SK-N-SH treated with all-trans-retinoic acid at 6 μM for 48 hours (cell line): ENCODE measurements at regions not wholly inside any gene's neighbourhood (a gene's known extent, or its start where the extent isn't known, plus 50 kb on each side); places are given as distances from the start of the nearest gene placed in this dataset.
"Not testable (repeated sequence)": the region's sequence is repeated elsewhere in the genome, so short reads cannot be mapped to it uniquely, and the experiment has no call there.

ENCODE experiments used
- ATAC-seq: fragments of 200-7000 bp; cut with Tn5 transposase; 3 replicates; pipeline ENCODE4 v1.9.1; 2020; ENCODE audit warnings: mild to moderate bottlenecking, moderate library complexity
- ARNTL ChIP-seq: fragments of 450-650 bp; formaldehyde crosslinking; IDR thresholded peaks from 2 replicates; pipeline ENCODE4 v1.5.0; 2020; ENCODE audit warnings: low read depth, mild to moderate bottlenecking, moderate library complexity, borderline replicate concordance
- BACH2 ChIP-seq: fragments of 250-450 bp; sonication (Bioruptor Pico); IDR thresholded peaks from 2 replicates; pipeline ENCODE4 v1.9.0; 2021; ENCODE audit warnings: mild to moderate bottlenecking, borderline replicate concordance
- CSDC2 ChIP-seq: fragments of 250-450 bp; sonication (Bioruptor Pico); IDR thresholded peaks from 2 replicates; pipeline ENCODE4 v1.5.0; 2020; ENCODE audit warnings: mild to moderate bottlenecking, moderate library complexity
- ESRRG ChIP-seq: fragments of 250-450 bp; sonication (Bioruptor Pico); IDR thresholded peaks from 2 replicates; pipeline ENCODE4 v1.6.1; 2021; ENCODE audit warnings: mild to moderate bottlenecking
- GLIS3 ChIP-seq: fragments of 250-450 bp; sonication (Bioruptor Pico); IDR thresholded peaks from 2 replicates; pipeline ENCODE4 v1.5.0; 2020; ENCODE audit warnings: mild to moderate bottlenecking, moderate library complexity
- ISL1 ChIP-seq: fragments of 250-450 bp; sonication (Bioruptor Pico); IDR thresholded peaks from 2 replicates; pipeline ENCODE4 v2.1.2; 2022; ENCODE audit warnings: mild to moderate bottlenecking, moderate library complexity
- OSR1 ChIP-seq: fragments of 250-450 bp; sonication (Bioruptor Pico); IDR thresholded peaks from 2 replicates; pipeline ENCODE4 v1.8.0; 2022; ENCODE audit warnings: moderate library complexity, mild to moderate bottlenecking, inconsistent platforms
- PPARA ChIP-seq: fragments of 250-450 bp; sonication (Bioruptor Pico); IDR thresholded peaks from 2 replicates; pipeline ENCODE4 v1.5.0; 2020; ENCODE audit warnings: mild to moderate bottlenecking, borderline replicate concordance
- RARB ChIP-seq: fragments of 250-450 bp; sonication (Bioruptor Pico); IDR thresholded peaks from 2 replicates; pipeline ENCODE4 v1.8.0; 2021; ENCODE audit warnings: mild to moderate bottlenecking, moderate library complexity
- SNAI2 ChIP-seq: fragments of 250-450 bp; sonication (Bioruptor Pico); IDR thresholded peaks from 2 replicates; pipeline ENCODE4 v1.5.0; 2020; ENCODE audit warnings: mild to moderate bottlenecking, moderate library complexity
- TCF4 ChIP-seq: fragments of 250-450 bp; sonication (Bioruptor Pico); IDR thresholded peaks from 2 replicates; pipeline ENCODE4 v1.8.0; 2021; ENCODE audit warnings: mild to moderate bottlenecking, moderate library complexity, borderline replicate concordance
- TOX ChIP-seq: fragments of 250-450 bp; sonication (Bioruptor Pico); IDR thresholded peaks from 2 replicates; pipeline ENCODE4 v1.8.0; 2021; ENCODE audit warnings: mild to moderate bottlenecking, moderate library complexity, borderline replicate concordance
- ZC3H10 ChIP-seq: fragments of 250-450 bp; sonication (Bioruptor Pico); IDR thresholded peaks from 2 replicates; pipeline ENCODE4 v1.5.1; 2021; ENCODE audit warnings: mild to moderate bottlenecking, moderate library complexity
- ZFP30 ChIP-seq: fragments of 450-650 bp; formaldehyde crosslinking; IDR thresholded peaks from 2 replicates; pipeline ENCODE4 v1.5.0; 2022; ENCODE audit warnings: mild to moderate bottlenecking, moderate library complexity
- ZNF565 ChIP-seq: fragments of 450-650 bp; formaldehyde crosslinking; conservative IDR thresholded peaks from 2 replicates; pipeline ENCODE4 v1.5.0; 2020; ENCODE audit warnings: low read depth, mild to moderate bottlenecking, moderate library complexity
- ZNF70 ChIP-seq: fragments of 450-650 bp; formaldehyde crosslinking; IDR thresholded peaks from 2 replicates; pipeline ENCODE4 v1.5.0; 2020; ENCODE audit warnings: mild to moderate bottlenecking, moderate library complexity
- ZNF8 ChIP-seq: fragments of 450-650 bp; formaldehyde crosslinking; IDR thresholded peaks from 2 replicates; pipeline ENCODE4 v1.5.0; 2020; ENCODE audit warnings: mild to moderate bottlenecking, moderate library complexity
- TF ChIP-seq, protein P1 (sequence below): fragments of 250-450 bp; sonication (Bioruptor Pico); IDR thresholded peaks from 2 replicates; pipeline ENCODE4 v1.5.1; 2020; ENCODE audit warnings: low read depth, mild to moderate bottlenecking, moderate library complexity
- TF ChIP-seq, protein P2 (sequence below): fragments of 250-450 bp; sonication (Bioruptor Pico); IDR thresholded peaks from 2 replicates; pipeline ENCODE4 v1.8.0; 2020; ENCODE audit warnings: mild to moderate bottlenecking, moderate library complexity, borderline replicate concordance
- TF ChIP-seq, protein P3 (sequence below): fragments of 250-450 bp; sonication (Bioruptor Pico); IDR thresholded peaks from 2 replicates; pipeline ENCODE4 v1.5.0; 2020; ENCODE audit warnings: mild to moderate bottlenecking, moderate library complexity
- TF ChIP-seq, protein P4 (sequence below): fragments of 250-450 bp; sonication (Bioruptor Pico); IDR thresholded peaks from 2 replicates; pipeline ENCODE4 v1.8.0; 2021; ENCODE audit warnings: low read depth, mild to moderate bottlenecking, moderate library complexity, borderline replicate concordance
- TF ChIP-seq, protein P5 (sequence below): fragments of 250-450 bp; sonication (Bioruptor Pico); IDR thresholded peaks from 2 replicates; pipeline ENCODE4 v1.5.1; 2021; ENCODE audit warnings: mild to moderate bottlenecking, moderate library complexity

DNA sequence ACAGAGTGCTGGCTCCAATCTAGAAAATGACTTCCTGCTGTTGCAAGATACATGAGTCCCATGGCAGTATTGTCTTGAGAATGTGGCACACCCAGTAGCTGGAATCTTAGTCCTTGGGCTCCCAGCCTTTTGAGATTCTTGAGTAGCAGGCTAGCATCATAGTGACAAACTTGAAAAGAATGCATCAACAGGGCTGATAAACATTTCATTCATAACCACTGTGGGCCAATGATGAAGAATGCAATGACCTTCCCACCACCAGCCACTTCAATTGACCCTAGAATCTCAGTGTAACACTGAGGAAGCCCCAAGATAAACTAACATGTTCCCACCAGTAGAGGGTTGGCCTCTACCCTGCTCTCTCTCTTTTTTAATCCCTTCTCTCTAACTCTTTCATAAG is 329.3 kb downstream of the GBA3 start (continued):
- TF ChIP-seq, protein P1, sequence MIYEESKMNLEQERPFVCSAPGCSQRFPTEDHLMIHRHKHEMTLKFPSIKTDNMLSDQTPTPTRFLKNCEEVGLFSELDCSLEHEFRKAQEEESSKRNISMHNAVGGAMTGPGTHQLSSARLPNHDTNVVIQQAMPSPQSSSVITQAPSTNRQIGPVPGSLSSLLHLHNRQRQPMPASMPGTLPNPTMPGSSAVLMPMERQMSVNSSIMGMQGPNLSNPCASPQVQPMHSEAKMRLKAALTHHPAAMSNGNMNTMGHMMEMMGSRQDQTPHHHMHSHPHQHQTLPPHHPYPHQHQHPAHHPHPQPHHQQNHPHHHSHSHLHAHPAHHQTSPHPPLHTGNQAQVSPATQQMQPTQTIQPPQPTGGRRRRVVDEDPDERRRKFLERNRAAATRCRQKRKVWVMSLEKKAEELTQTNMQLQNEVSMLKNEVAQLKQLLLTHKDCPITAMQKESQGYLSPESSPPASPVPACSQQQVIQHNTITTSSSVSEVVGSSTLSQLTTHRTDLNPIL: no peak
- TF ChIP-seq ZC3H10: no peak

DNA sequence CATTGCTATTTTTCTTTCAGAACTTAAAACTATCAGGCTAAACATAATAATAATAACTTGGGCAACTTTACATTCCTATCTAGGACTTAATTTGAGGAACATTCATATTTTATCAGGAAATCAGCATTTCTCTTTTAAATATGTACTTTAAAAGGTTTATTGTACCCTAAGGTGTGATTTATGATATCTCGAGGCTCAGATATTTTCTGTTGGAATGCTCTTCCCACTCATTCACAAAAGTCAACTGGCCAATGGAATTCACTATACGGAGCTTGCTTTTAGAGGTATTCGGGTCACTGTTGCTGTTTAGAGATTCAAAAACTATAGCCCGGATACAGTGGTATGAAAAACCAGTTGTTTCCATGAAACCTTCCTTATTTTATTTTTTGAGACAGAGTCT is 328.3 kb downstream of the GBA3 start:
- TF ChIP-seq, protein P2, sequence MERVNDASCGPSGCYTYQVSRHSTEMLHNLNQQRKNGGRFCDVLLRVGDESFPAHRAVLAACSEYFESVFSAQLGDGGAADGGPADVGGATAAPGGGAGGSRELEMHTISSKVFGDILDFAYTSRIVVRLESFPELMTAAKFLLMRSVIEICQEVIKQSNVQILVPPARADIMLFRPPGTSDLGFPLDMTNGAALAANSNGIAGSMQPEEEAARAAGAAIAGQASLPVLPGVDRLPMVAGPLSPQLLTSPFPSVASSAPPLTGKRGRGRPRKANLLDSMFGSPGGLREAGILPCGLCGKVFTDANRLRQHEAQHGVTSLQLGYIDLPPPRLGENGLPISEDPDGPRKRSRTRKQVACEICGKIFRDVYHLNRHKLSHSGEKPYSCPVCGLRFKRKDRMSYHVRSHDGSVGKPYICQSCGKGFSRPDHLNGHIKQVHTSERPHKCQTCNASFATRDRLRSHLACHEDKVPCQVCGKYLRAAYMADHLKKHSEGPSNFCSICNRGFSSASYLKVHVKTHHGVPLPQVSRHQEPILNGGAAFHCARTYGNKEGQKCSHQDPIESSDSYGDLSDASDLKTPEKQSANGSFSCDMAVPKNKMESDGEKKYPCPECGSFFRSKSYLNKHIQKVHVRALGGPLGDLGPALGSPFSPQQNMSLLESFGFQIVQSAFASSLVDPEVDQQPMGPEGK (CRISPR knock-in tag): no peak
- ATAC-seq: no peak

DNA sequence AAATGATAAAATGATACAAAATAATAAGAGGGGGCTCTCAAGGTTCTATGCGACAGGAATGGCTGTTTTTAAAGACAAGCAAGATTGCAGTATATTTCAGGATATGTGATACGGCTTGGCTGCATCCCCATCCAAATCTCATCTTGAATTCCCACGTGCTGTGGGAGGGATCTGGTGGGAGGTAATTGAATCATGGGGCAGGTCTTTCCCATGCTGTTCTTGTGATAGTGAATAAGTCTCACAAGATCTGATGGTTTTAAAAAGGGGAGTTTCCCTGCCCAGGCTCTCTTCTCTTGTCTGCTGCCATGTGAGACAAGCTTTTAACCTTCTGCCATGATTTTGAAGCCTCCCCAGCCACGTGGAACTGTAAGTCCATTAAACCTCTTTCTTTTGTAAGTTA is 327.7 kb downstream of the GBA3 start:
- ATAC-seq: not testable (repeated sequence)

DNA sequence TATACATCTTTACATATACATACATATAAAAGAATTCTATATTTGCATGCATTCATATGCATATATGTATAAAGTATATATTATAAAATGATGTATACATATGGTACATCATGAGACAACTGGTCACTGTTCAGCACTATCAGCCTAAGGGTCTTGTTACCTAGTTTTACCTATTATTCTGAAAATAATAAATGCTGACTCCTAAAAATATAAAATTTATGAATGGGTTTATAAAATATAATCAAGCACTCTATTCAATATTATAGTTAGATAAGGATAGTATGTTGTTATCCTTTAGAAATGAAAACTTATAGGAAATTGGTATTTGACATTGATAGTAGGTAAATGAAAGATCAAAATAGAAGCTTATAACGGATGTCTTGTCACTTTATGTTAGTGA is 324.2 kb downstream of the GBA3 start:
- TF ChIP-seq TOX (no peak), OSR1 (CRISPR knock-in tag) (no peak), ESRRG (CRISPR knock-in tag) (no peak), ZFP30 (CRISPR knock-in tag) (no peak), TCF4 (CRISPR knock-in tag) (no peak), PPARA (no peak), ZNF8 (CRISPR knock-in tag) (no peak), ARNTL (CRISPR knock-in tag) (no peak), BACH2 (CRISPR knock-in tag) (no peak), SNAI2 (CRISPR knock-in tag) (no peak), GLIS3 (CRISPR knock-in tag) (no peak), ZNF70 (CRISPR knock-in tag) (no peak)
- TF ChIP-seq, protein P3, sequence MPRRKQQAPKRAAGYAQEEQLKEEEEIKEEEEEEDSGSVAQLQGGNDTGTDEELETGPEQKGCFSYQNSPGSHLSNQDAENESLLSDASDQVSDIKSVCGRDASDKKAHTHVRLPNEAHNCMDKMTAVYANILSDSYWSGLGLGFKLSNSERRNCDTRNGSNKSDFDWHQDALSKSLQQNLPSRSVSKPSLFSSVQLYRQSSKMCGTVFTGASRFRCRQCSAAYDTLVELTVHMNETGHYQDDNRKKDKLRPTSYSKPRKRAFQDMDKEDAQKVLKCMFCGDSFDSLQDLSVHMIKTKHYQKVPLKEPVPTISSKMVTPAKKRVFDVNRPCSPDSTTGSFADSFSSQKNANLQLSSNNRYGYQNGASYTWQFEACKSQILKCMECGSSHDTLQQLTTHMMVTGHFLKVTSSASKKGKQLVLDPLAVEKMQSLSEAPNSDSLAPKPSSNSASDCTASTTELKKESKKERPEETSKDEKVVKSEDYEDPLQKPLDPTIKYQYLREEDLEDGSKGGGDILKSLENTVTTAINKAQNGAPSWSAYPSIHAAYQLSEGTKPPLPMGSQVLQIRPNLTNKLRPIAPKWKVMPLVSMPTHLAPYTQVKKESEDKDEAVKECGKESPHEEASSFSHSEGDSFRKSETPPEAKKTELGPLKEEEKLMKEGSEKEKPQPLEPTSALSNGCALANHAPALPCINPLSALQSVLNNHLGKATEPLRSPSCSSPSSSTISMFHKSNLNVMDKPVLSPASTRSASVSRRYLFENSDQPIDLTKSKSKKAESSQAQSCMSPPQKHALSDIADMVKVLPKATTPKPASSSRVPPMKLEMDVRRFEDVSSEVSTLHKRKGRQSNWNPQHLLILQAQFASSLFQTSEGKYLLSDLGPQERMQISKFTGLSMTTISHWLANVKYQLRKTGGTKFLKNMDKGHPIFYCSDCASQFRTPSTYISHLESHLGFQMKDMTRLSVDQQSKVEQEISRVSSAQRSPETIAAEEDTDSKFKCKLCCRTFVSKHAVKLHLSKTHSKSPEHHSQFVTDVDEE (CRISPR knock-in tag): no peak
- TF ChIP-seq, protein P4, sequence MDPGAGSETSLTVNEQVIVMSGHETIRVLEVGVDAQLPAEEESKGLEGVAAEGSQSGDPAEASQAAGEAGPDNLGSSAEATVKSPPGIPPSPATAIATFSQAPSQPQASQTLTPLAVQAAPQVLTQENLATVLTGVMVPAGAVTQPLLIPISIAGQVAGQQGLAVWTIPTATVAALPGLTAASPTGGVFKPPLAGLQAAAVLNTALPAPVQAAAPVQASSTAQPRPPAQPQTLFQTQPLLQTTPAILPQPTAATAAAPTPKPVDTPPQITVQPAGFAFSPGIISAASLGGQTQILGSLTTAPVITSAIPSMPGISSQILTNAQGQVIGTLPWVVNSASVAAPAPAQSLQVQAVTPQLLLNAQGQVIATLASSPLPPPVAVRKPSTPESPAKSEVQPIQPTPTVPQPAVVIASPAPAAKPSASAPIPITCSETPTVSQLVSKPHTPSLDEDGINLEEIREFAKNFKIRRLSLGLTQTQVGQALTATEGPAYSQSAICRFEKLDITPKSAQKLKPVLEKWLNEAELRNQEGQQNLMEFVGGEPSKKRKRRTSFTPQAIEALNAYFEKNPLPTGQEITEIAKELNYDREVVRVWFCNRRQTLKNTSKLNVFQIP (CRISPR knock-in tag): no peak
- TF ChIP-seq, protein P2 (CRISPR knock-in tag): no peak
- ATAC-seq: no peak

DNA sequence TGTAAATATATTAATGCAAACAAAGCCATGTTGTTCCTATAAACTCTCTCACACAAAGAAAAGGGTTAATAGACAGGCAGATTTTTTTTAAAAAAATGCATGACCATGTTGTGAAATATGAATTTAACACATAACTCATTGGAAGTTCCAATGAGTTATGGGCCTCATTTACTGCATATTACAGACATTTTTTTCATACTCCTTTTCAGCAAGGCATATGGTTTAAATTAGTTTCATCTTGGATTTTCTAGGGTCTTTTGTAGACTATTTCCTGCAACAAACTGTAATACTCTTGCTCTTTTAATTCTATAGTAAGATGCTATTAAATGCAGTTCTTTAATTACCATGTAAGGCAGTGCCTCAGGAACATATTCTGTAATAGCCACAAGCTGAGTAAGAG is 323.1 kb downstream of the GBA3 start:
- no peak for ATAC-seq
- no peak for TF ChIP-seq ISL1
- no peak for TF ChIP-seq CSDC2 (CRISPR knock-in tag)
- TF ChIP-seq, protein P4 (CRISPR knock-in tag): no peak
- TF ChIP-seq, protein P5, sequence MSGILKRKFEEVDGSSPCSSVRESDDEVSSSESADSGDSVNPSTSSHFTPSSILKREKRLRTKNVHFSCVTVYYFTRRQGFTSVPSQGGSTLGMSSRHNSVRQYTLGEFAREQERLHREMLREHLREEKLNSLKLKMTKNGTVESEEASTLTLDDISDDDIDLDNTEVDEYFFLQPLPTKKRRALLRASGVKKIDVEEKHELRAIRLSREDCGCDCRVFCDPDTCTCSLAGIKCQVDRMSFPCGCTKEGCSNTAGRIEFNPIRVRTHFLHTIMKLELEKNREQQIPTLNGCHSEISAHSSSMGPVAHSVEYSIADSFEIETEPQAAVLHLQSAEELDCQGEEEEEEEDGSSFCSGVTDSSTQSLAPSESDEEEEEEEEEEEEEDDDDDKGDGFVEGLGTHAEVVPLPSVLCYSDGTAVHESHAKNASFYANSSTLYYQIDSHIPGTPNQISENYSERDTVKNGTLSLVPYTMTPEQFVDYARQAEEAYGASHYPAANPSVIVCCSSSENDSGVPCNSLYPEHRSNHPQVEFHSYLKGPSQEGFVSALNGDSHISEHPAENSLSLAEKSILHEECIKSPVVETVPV (CRISPR knock-in tag): no peak
- no peak for TF ChIP-seq ESRRG (CRISPR knock-in tag)
- no peak for TF ChIP-seq PPARA
- no peak for TF ChIP-seq BACH2 (CRISPR knock-in tag)
- TF ChIP-seq ARNTL (CRISPR knock-in tag): no peak
- no peak for TF ChIP-seq RARB
- no peak for TF ChIP-seq ZFP30 (CRISPR knock-in tag)
- TF ChIP-seq, protein P1: no peak
- TF ChIP-seq ZNF565 (CRISPR knock-in tag): no peak
